GM12891 (cell line): ENCODE measurements at regions not wholly inside any gene's neighbourhood (a gene's known extent, or its start where the extent isn't known, plus 50 kb on each side); places are given as distances from the start of the nearest gene placed in this dataset.

Experiments
- POLR2A ChIP-seq: IDR thresholded peaks from 2 replicates; pipeline ENCODE4 v1.6.1; 2011; ENCODE audit warnings: low read depth, low read length, control low read depth
- POLR2AphosphoS5 ChIP-seq: IDR thresholded peaks from 2 replicates; pipeline ENCODE4 v1.6.1; 2011; ENCODE audit warnings: low read depth, low read length, control low read depth
- POU2F2 ChIP-seq: IDR thresholded peaks from 2 replicates; pipeline ENCODE4 v1.6.1; 2011; ENCODE audit warnings: low read depth, mild to moderate bottlenecking, control low read depth, low read length, moderate library complexity
- SPI1 ChIP-seq: IDR thresholded peaks from 2 replicates; pipeline ENCODE4 v1.6.1; 2011; ENCODE audit warnings: low read depth, low read length, control low read depth
- TAF1 ChIP-seq: IDR thresholded peaks from 2 replicates; pipeline ENCODE4 v1.6.1; 2011; ENCODE audit warnings: low read depth, low read length, control low read depth

- TF ChIP-seq POLR2AphosphoS5 (no peak), TAF1 (no peak), POLR2A (no peak), SPI1 (no peak), POU2F2 (no peak)
Measured at GRCh38 chr21:27225151-27225550, 258.3 kb upstream of the ADAMTS5 start.
